Lower leg skin (tissue), 3 donors: ENCODE measurements at regions not wholly inside any gene's neighbourhood (a gene's known extent, or its start where the extent isn't known, plus 50 kb on each side); places are given as distances from the start of the nearest gene placed in this dataset.

ENCODE experiments used
- CTCF ChIP-seq, 3 donors: fragments of 450-650 bp; IDR thresholded peaks; one replicate each; pipeline ENCODE4 v1.5.1; 2016; ENCODE audit warnings: antibody characterized with exemption in 3 of 3, mild to moderate bottlenecking in 3 of 3, moderate library complexity in 2 of 3
- POLR2A ChIP-seq, 2 donors: fragments of 450-650 bp; IDR thresholded peaks; one replicate each; pipeline ENCODE4 v1.6.1; 2016 to 2017; ENCODE audit warnings: antibody characterized with exemption in 2 of 2, mild to moderate bottlenecking in 1 of 2, moderate library complexity in 1 of 2

- TF ChIP-seq CTCF (IDR thresholded peaks at IDR 0.05) (no peak), POLR2A (IDR thresholded peaks at IDR 0.05) (no peak)
Observed at GRCh38 chr2:176423819-176424218, 154.6 kb downstream of the MTX2 start.
